HG03097 (cell line): ENCODE measurements at regions not wholly inside any gene's neighbourhood (a gene's known extent, or its start where the extent isn't known, plus 50 kb on each side); places are given as distances from the start of the nearest gene placed in this dataset.
"Not testable (repeated sequence)": the region's sequence is repeated elsewhere in the genome, so short reads cannot be mapped to it uniquely, and the experiment has no call there.

ENCODE experiments used
- ATAC-seq: cut with Tn5 transposase; IDR thresholded peaks from one replicate; pipeline ENCODE4 v1.9.1; 2021; ENCODE audit not compliant: unreplicated experiment, low FRiP score

- ATAC-seq = no peak
These were observed 1404.8 kb downstream of the SLITRK1 start for GRCh38 chr13:82477436-82477835.

GRCh38 chr13:82467626-82468025, 1414.6 kb downstream of the SLITRK1 start:
- no peak for ATAC-seq

- not testable (repeated sequence) for ATAC-seq
These were observed 1422.7 kb downstream of the SLITRK1 start for GRCh38 chr13:82459575-82459974.

- ATAC-seq = no peak
These were observed 1424.1 kb downstream of the SLITRK1 start for GRCh38 chr13:82458169-82458568.

GRCh38 chr13:82457548-82457947, 1424.7 kb downstream of the SLITRK1 start:
- not testable (repeated sequence) for ATAC-seq

GRCh38 chr13:82447416-82448077, 1434.7 kb downstream of the SLITRK1 start:
- no peak for ATAC-seq

GRCh38 chr13:82439159-82439904, 1442.9 kb downstream of the SLITRK1 start:
- ATAC-seq = no peak

- no peak for ATAC-seq
These were observed 1444.0 kb downstream of the SLITRK1 start for GRCh38 chr13:82438320-82438719.

- ATAC-seq = no peak
These were observed 1446.1 kb downstream of the SLITRK1 start for GRCh38 chr13:82436099-82436585.

- ATAC-seq = no peak
These were observed 1449.3 kb downstream of the SLITRK1 start for GRCh38 chr13:82432949-82433348.

GRCh38 chr13:82412749-82413148, 1469.5 kb downstream of the SLITRK1 start:
- no peak for ATAC-seq

GRCh38 chr13:82407321-82407720, 1475.0 kb downstream of the SLITRK1 start:
- no peak for ATAC-seq

- ATAC-seq = no peak
These were observed 1507.6 kb downstream of the SLITRK1 start for GRCh38 chr13:82374719-82375118.

- no peak for ATAC-seq
These were observed 1512.0 kb downstream of the SLITRK1 start for GRCh38 chr13:82370316-82370715.

- no peak for ATAC-seq
These were observed 1517.7 kb downstream of the SLITRK1 start for GRCh38 chr13:82364525-82364924.

- ATAC-seq = no peak
These were observed 1524.0 kb downstream of the SLITRK1 start for GRCh38 chr13:82358284-82358683.

GRCh38 chr13:82356667-82357410, 1525.4 kb downstream of the SLITRK1 start:
- ATAC-seq = no peak

- ATAC-seq = no peak
These were observed 1537.4 kb downstream of the SLITRK1 start for GRCh38 chr13:82344867-82345266.

GRCh38 chr13:82341116-82341515, 1541.2 kb downstream of the SLITRK1 start:
- ATAC-seq = no peak

- ATAC-seq = no peak
These were observed 1551.8 kb downstream of the SLITRK1 start for GRCh38 chr13:82330499-82330898.

- no peak for ATAC-seq
These were observed 1559.2 kb downstream of the SLITRK1 start for GRCh38 chr13:82323101-82323500.
